ENCODE measurements at regions not wholly inside any gene's neighbourhood (a gene's known extent, or its start where the extent isn't known, plus 50 kb on each side); places are given as distances from the start of the nearest gene placed in this dataset.

- TF ChIP-seq CTCF (IDR thresholded peaks at IDR 0.05; ENCODE audit: low read depth, low read length) (no peak), POLR2A (IDR thresholded peaks at IDR 0.05; ENCODE audit: extremely low read depth, insufficient read length) (no peak), MYC (IDR thresholded peaks at IDR 0.05; ENCODE audit: low read depth, low read length) (no peak)
Measured at GRCh38 chr5:56402266-56403220, 169.4 kb upstream of the ANKRD55 start.
